ENCODE measurements at regions not wholly inside any gene's neighbourhood (a gene's known extent, or its start where the extent isn't known, plus 50 kb on each side); places are given as distances from the start of the nearest gene placed in this dataset.

- no peak for TF ChIP-seq CTCF (IDR thresholded peaks at IDR 0.05; ENCODE audit: low read depth, low read length)
- TF ChIP-seq POLR2A (IDR thresholded peaks at IDR 0.05; ENCODE audit: extremely low read depth, insufficient read length): no peak
These were observed 321.4 kb upstream of the MEOX2 start for GRCh38 chr7:16007911-16008310.

All from NB4 (cell line).